H9 (cell line): ENCODE measurements at regions not wholly inside any gene's neighbourhood (a gene's known extent, or its start where the extent isn't known, plus 50 kb on each side); places are given as distances from the start of the nearest gene placed in this dataset.

Experiments
- DNase-seq: peaks from one replicate; pipeline ENCODE4 v3.0.0-alpha.2; 2017
- H2AFZ ChIP-seq: one replicate; pipeline ENCODE4 v1.6.1; 2013; ENCODE audit warnings: mild to moderate bottlenecking, low read length, control low read depth, moderate library complexity
- H2AK5ac ChIP-seq: 2 replicates; pipeline ENCODE4 v1.6.1; 2013; ENCODE audit warnings: low read length, control low read depth, mixed read lengths; ENCODE audit not compliant: insufficient read length
- H2BK120ac ChIP-seq: one replicate; pipeline ENCODE4 v1.6.1; 2013; ENCODE audit warnings: low read depth, mild to moderate bottlenecking, low read length, control low read depth, inconsistent platforms; ENCODE audit not compliant: poor library complexity, severe bottlenecking
- H2BK12ac ChIP-seq: 2 replicates; pipeline ENCODE4 v1.6.1; 2013; ENCODE audit warnings: low read length, control low read depth, mixed read lengths, low read depth; ENCODE audit not compliant: insufficient read length
- H2BK15ac ChIP-seq: 2 replicates; pipeline ENCODE4 v1.6.1; 2013; ENCODE audit warnings: low read depth, low read length, control low read depth
- H2BK20ac ChIP-seq: one replicate; pipeline ENCODE4 v1.6.1; 2013; ENCODE audit warnings: low read depth, mild to moderate bottlenecking, low read length, control low read depth, inconsistent platforms; ENCODE audit not compliant: poor library complexity, severe bottlenecking
- H2BK5ac ChIP-seq: 2 replicates; pipeline ENCODE4 v1.6.1; 2013; ENCODE audit warnings: low read length, control low read depth, mixed read lengths; ENCODE audit not compliant: insufficient read length
- H3K14ac ChIP-seq: 2 replicates; pipeline ENCODE4 v1.6.1; 2013; ENCODE audit warnings: low read length, control low read depth; ENCODE audit not compliant: insufficient read depth
- H3K18ac ChIP-seq: 2 replicates; pipeline ENCODE4 v1.6.1; 2013; ENCODE audit warnings: low read depth, mild to moderate bottlenecking, mixed read lengths, low read length, control low read depth; ENCODE audit not compliant: insufficient read length
- H3K23ac ChIP-seq: 2 replicates; pipeline ENCODE4 v1.6.1; 2013; ENCODE audit warnings: low read length, control low read depth, mixed read lengths, low read depth; ENCODE audit not compliant: insufficient read length
- H3K23me2 ChIP-seq: 2 replicates; pipeline ENCODE4 v1.6.1; 2013; ENCODE audit warnings: low read depth, mild to moderate bottlenecking, mixed read lengths, low read length, control low read depth; ENCODE audit not compliant: insufficient read length, poor library complexity, severe bottlenecking
- H3K27ac ChIP-seq: 2 replicates; pipeline ENCODE4 v1.5.1; 2013; ENCODE audit warnings: low read length, control low read depth, mixed read lengths, low read depth; ENCODE audit not compliant: insufficient read length
- H3K27me3 ChIP-seq: 2 replicates; pipeline ENCODE4 v1.6.1; 2013; ENCODE audit warnings: low read length, control low read depth, inconsistent platforms; ENCODE audit not compliant: insufficient read depth
- H3K4ac ChIP-seq: 2 replicates; pipeline ENCODE4 v1.6.1; 2013; ENCODE audit warnings: low read depth, mild to moderate bottlenecking, control low read depth, inconsistent platforms, low read length, moderate library complexity
- H3K4me1 ChIP-seq: 2 replicates; pipeline ENCODE4 v1.6.1; 2013; ENCODE audit warnings: low read length, control low read depth, inconsistent platforms; ENCODE audit not compliant: insufficient read depth
- H3K4me2 ChIP-seq: 2 replicates; pipeline ENCODE4 v1.6.1; 2013; ENCODE audit warnings: low read length, control low read depth, mixed read lengths; ENCODE audit not compliant: insufficient read length, insufficient read depth
- H3K56ac ChIP-seq: 2 replicates; pipeline ENCODE4 v1.6.1; 2013; ENCODE audit warnings: low read depth, mild to moderate bottlenecking, mixed read lengths, low read length, control low read depth; ENCODE audit not compliant: insufficient read length
- H3K79me1 ChIP-seq: 2 replicates; pipeline ENCODE4 v1.6.1; 2013; ENCODE audit warnings: low read depth, mild to moderate bottlenecking, moderate library complexity, low read length, control low read depth, inconsistent platforms; ENCODE audit not compliant: insufficient read depth, poor library complexity, severe bottlenecking
- H3K79me2 ChIP-seq: 2 replicates; pipeline ENCODE4 v1.6.1; 2013; ENCODE audit warnings: low read length, control low read depth, inconsistent platforms; ENCODE audit not compliant: insufficient read depth
- H3K9ac ChIP-seq: 2 replicates; pipeline ENCODE4 v1.6.1; 2013; ENCODE audit warnings: low read length, control low read depth, mixed read lengths; ENCODE audit not compliant: insufficient read length; ENCODE audit errors: extremely low read depth
- H3K9me3 ChIP-seq: one replicate; pipeline ENCODE4 v1.6.1; 2013; ENCODE audit warnings: low read depth, low read length, inconsistent platforms; ENCODE audit not compliant: control insufficient read depth
- H3T11ph ChIP-seq: one replicate; pipeline ENCODE4 v1.6.1; 2013; ENCODE audit warnings: mild to moderate bottlenecking, low read length, control low read depth, inconsistent platforms
- H4K20me1 ChIP-seq: one replicate; pipeline ENCODE4 v1.6.1; 2013; ENCODE audit not compliant: control insufficient read depth, insufficient read length, insufficient read depth
- H4K5ac ChIP-seq: 2 replicates; pipeline ENCODE4 v1.6.1; 2013; ENCODE audit warnings: low read depth, mild to moderate bottlenecking, mixed read lengths, low read length, control low read depth; ENCODE audit not compliant: insufficient read length
- H4K8ac ChIP-seq: replicated peaks from 2 replicates; pipeline ENCODE4 v1.6.1; 2013; ENCODE audit warnings: low read length, control low read depth, mixed read lengths, low read depth; ENCODE audit not compliant: insufficient read length
- H4K91ac ChIP-seq: 2 replicates; pipeline ENCODE4 v1.6.1; 2013; ENCODE audit warnings: low read depth, mild to moderate bottlenecking, moderate library complexity, mixed read lengths, low read length, control low read depth; ENCODE audit not compliant: insufficient read length
- H3K27ac Mint-ChIP-seq, 3 experiments: 2 replicates in 2 of 3; 3 replicates in 1 of 3; pipeline ENCODE4 v1.8.0; 2020 to 2021; ENCODE audit warnings: mixed read lengths in 3 of 3, mild to moderate bottlenecking in 1 of 3, moderate library complexity in 1 of 3
- H3K27me3 Mint-ChIP-seq: 2 replicates; pipeline ENCODE4 v1.8.0; 2021; ENCODE audit warnings: low read depth, mild to moderate bottlenecking, moderate library complexity, mixed read lengths
- H3K36me3 Mint-ChIP-seq, 3 experiments: 2 replicates in 2 of 3; 3 replicates in 1 of 3; pipeline ENCODE4 v1.8.0; 2020 to 2021; ENCODE audit warnings: low read depth in 3 of 3, mixed read lengths in 3 of 3; ENCODE audit not compliant: insufficient read depth in 1 of 3
- H3K4me1 Mint-ChIP-seq, 2 experiments: 2 replicates each; pipeline ENCODE4 v1.8.0; 2020; ENCODE audit warnings: mixed read lengths in 2 of 2
- H3K4me3 Mint-ChIP-seq, 2 experiments: 2 replicates in 1 of 2; 3 replicates in 1 of 2; pipeline ENCODE4 v1.8.0; 2020 to 2021; ENCODE audit warnings: mild to moderate bottlenecking in 2 of 2, mixed read lengths in 2 of 2, moderate library complexity in 1 of 2
- H3K9me3 Mint-ChIP-seq, 2 experiments: 2 replicates in 1 of 2; 3 replicates in 1 of 2; pipeline ENCODE4 v1.8.0; 2020; ENCODE audit warnings: mild to moderate bottlenecking in 2 of 2, mixed read lengths in 2 of 2, moderate library complexity in 1 of 2
- WGBS: extraction: QIAGEN DNeasy Blood & Tissue Kit; methylation state at CpG from one replicate; pipeline ENCODE4 v1.1.7; 2013; ENCODE audit warnings: missing lambda C conversion rate, low lambda C conversion rate, mixed read lengths; ENCODE audit not compliant: insufficient read length; ENCODE audit errors: extremely low coverage; 5-methylcytosine and 5-hydroxymethylcytosine counted together
- TF ChIP-seq, protein P1 (sequence below): fragments of 200-600 bp; sonication (generic); conservative IDR thresholded peaks from 3 replicates; pipeline ENCODE4 v1.8.0; 2021; ENCODE audit warnings: antibody characterized with exemption, mild to moderate bottlenecking

DNA sequence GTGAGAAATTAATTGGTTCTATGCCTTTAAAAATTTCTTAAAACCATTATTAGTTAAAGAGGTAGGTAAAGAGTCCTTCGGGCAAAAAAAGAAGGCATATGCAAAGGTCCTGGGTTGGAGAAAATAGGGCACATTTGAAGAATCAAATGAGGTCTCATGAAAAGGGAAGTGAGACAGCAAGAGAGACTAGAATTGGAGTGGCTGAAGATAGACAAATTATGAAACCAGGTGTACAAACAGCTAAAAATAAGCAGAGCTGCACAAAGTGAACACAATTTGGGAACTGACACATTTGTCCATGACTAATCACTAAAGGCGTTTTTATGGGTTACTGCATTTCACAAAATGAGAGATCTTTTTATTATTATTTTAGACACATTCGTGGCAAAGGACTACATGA, 581.2 kb downstream of the PYDC2 start:
- Histone ChIP-seq H3K14ac (no peak overlapping the region), H3K9ac (no peak overlapping the region), H2AFZ (no peak overlapping the region), H2BK15ac (no peak overlapping the region), H4K8ac (no peak overlapping the region), H3K23ac (no peak overlapping the region), H2BK120ac (no peak overlapping the region), H4K5ac (no peak overlapping the region), H3K18ac (no peak overlapping the region), H3K9me3 (no peaks in the 10 kb centered on the region), H3K4me2 (no peak overlapping the region), H3K4ac (no peak overlapping the region), H3K56ac (no peak overlapping the region), H3K23me2 (no peaks in the 10 kb centered on the region), H3K4me1 (0 out of 2 replicates have a peak, but pooled peaks cover 2% of the 10 kb centered on the region), H3K27ac (no peak overlapping the region), H3T11ph (no peak overlapping the region), H3K79me2 (no peaks in the 10 kb centered on the region), H2BK12ac (no peak overlapping the region), H3K79me1 (no peaks in the 10 kb centered on the region), H4K91ac (no peak overlapping the region), H4K20me1 (no peaks in the 10 kb centered on the region), H2AK5ac (no peak overlapping the region), H2BK5ac (no peak overlapping the region), H2BK20ac (no peak overlapping the region), H3K27me3 (no peaks in the 10 kb centered on the region)
- Mint-ChIP-seq H3K4me1 (peaks cover 13 to 16% of the 10 kb centered on the region in 2 experiments), H3K36me3 (no peaks in the 10 kb centered on the region), H3K4me3 (no peak overlapping the region), H3K27ac (no peak overlapping the region), H3K27me3 (no peaks in the 10 kb centered on the region; the same call in 1 of the 2 replicates), H3K9me3 (no peaks in the 10 kb centered on the region; a peak in 1 of 5 replicates)
- DNase-seq: no peak
- TF ChIP-seq, protein P1, sequence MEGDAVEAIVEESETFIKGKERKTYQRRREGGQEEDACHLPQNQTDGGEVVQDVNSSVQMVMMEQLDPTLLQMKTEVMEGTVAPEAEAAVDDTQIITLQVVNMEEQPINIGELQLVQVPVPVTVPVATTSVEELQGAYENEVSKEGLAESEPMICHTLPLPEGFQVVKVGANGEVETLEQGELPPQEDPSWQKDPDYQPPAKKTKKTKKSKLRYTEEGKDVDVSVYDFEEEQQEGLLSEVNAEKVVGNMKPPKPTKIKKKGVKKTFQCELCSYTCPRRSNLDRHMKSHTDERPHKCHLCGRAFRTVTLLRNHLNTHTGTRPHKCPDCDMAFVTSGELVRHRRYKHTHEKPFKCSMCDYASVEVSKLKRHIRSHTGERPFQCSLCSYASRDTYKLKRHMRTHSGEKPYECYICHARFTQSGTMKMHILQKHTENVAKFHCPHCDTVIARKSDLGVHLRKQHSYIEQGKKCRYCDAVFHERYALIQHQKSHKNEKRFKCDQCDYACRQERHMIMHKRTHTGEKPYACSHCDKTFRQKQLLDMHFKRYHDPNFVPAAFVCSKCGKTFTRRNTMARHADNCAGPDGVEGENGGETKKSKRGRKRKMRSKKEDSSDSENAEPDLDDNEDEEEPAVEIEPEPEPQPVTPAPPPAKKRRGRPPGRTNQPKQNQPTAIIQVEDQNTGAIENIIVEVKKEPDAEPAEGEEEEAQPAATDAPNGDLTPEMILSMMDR: no peak
- WGBS: no CpG with 5 or more reads among the region's 3 CpGs
